ENCODE measurements at regions not wholly inside any gene's neighbourhood (a gene's known extent, or its start where the extent isn't known, plus 50 kb on each side); places are given as distances from the start of the nearest gene placed in this dataset.

DNA sequence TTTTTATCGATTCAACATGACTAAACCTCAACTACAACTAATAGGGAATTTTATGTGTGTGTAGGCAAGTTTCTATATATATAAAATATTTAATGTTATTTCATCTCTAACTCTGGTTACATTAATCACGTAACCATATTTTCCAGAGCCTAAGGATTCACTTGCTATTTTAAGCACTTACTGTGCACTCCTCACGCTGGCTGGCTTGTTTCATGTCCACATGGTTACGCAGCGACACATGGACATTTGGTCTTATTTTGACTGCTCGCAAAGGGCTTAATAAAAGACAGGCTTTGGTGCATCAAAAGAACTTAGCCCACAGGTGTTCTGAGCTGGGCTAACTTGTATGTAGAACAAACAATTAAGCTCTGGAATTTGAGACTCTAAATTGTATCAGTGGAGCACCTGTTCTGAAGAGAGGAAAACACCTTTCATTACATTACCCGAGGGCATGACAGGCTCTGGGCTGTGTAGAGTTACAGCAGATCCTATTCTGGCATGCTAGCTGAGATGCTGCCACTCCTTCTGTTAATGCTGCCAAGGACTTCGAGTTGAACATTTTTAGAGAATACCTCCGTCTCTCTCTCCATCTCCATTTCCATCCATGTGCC is 130.0 kb upstream of the NR2F2 start:
- no peak for TF ChIP-seq POLR2A (IDR thresholded peaks at IDR 0.05)
- TF ChIP-seq, protein P1, sequence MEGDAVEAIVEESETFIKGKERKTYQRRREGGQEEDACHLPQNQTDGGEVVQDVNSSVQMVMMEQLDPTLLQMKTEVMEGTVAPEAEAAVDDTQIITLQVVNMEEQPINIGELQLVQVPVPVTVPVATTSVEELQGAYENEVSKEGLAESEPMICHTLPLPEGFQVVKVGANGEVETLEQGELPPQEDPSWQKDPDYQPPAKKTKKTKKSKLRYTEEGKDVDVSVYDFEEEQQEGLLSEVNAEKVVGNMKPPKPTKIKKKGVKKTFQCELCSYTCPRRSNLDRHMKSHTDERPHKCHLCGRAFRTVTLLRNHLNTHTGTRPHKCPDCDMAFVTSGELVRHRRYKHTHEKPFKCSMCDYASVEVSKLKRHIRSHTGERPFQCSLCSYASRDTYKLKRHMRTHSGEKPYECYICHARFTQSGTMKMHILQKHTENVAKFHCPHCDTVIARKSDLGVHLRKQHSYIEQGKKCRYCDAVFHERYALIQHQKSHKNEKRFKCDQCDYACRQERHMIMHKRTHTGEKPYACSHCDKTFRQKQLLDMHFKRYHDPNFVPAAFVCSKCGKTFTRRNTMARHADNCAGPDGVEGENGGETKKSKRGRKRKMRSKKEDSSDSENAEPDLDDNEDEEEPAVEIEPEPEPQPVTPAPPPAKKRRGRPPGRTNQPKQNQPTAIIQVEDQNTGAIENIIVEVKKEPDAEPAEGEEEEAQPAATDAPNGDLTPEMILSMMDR (IDR thresholded peaks at IDR 0.05) = no peak
